SK-N-SH treated with all-trans-retinoic acid at 6 μM for 48 hours (cell line): ENCODE measurements at regions not wholly inside any gene's neighbourhood (a gene's known extent, or its start where the extent isn't known, plus 50 kb on each side); places are given as distances from the start of the nearest gene placed in this dataset.

Experiments
- ATAC-seq: fragments of 200-7000 bp; cut with Tn5 transposase; 3 replicates; pipeline ENCODE4 v1.9.1; 2020; ENCODE audit warnings: mild to moderate bottlenecking, moderate library complexity
- ARNTL ChIP-seq: fragments of 450-650 bp; formaldehyde crosslinking; IDR thresholded peaks from 2 replicates; pipeline ENCODE4 v1.5.0; 2020; ENCODE audit warnings: low read depth, mild to moderate bottlenecking, moderate library complexity, borderline replicate concordance
- BACH2 ChIP-seq: fragments of 250-450 bp; sonication (Bioruptor Pico); IDR thresholded peaks from 2 replicates; pipeline ENCODE4 v1.9.0; 2021; ENCODE audit warnings: mild to moderate bottlenecking, borderline replicate concordance
- CSDC2 ChIP-seq: fragments of 250-450 bp; sonication (Bioruptor Pico); IDR thresholded peaks from 2 replicates; pipeline ENCODE4 v1.5.0; 2020; ENCODE audit warnings: mild to moderate bottlenecking, moderate library complexity
- GLIS3 ChIP-seq: fragments of 250-450 bp; sonication (Bioruptor Pico); IDR thresholded peaks from 2 replicates; pipeline ENCODE4 v1.5.0; 2020; ENCODE audit warnings: mild to moderate bottlenecking, moderate library complexity
- ISL1 ChIP-seq: fragments of 250-450 bp; sonication (Bioruptor Pico); IDR thresholded peaks from 2 replicates; pipeline ENCODE4 v2.1.2; 2022; ENCODE audit warnings: mild to moderate bottlenecking, moderate library complexity
- PPARA ChIP-seq: fragments of 250-450 bp; sonication (Bioruptor Pico); IDR thresholded peaks from 2 replicates; pipeline ENCODE4 v1.5.0; 2020; ENCODE audit warnings: mild to moderate bottlenecking, borderline replicate concordance
- RARB ChIP-seq: fragments of 250-450 bp; sonication (Bioruptor Pico); IDR thresholded peaks from 2 replicates; pipeline ENCODE4 v1.8.0; 2021; ENCODE audit warnings: mild to moderate bottlenecking, moderate library complexity
- SNAI2 ChIP-seq: fragments of 250-450 bp; sonication (Bioruptor Pico); IDR thresholded peaks from 2 replicates; pipeline ENCODE4 v1.5.0; 2020; ENCODE audit warnings: mild to moderate bottlenecking, moderate library complexity
- TCF4 ChIP-seq: fragments of 250-450 bp; sonication (Bioruptor Pico); IDR thresholded peaks from 2 replicates; pipeline ENCODE4 v1.8.0; 2021; ENCODE audit warnings: mild to moderate bottlenecking, moderate library complexity, borderline replicate concordance
- ZC3H10 ChIP-seq: fragments of 250-450 bp; sonication (Bioruptor Pico); IDR thresholded peaks from 2 replicates; pipeline ENCODE4 v1.5.1; 2021; ENCODE audit warnings: mild to moderate bottlenecking, moderate library complexity
- ZNF565 ChIP-seq: fragments of 450-650 bp; formaldehyde crosslinking; conservative IDR thresholded peaks from 2 replicates; pipeline ENCODE4 v1.5.0; 2020; ENCODE audit warnings: low read depth, mild to moderate bottlenecking, moderate library complexity
- ZNF70 ChIP-seq: fragments of 450-650 bp; formaldehyde crosslinking; IDR thresholded peaks from 2 replicates; pipeline ENCODE4 v1.5.0; 2020; ENCODE audit warnings: mild to moderate bottlenecking, moderate library complexity
- ZNF8 ChIP-seq: fragments of 450-650 bp; formaldehyde crosslinking; IDR thresholded peaks from 2 replicates; pipeline ENCODE4 v1.5.0; 2020; ENCODE audit warnings: mild to moderate bottlenecking, moderate library complexity
- TF ChIP-seq, protein P1 (sequence below): fragments of 250-450 bp; sonication (Bioruptor Pico); IDR thresholded peaks from 2 replicates; pipeline ENCODE4 v1.5.1; 2021; ENCODE audit warnings: mild to moderate bottlenecking, moderate library complexity
- TF ChIP-seq, protein P2 (sequence below): fragments of 250-450 bp; sonication (Bioruptor Pico); IDR thresholded peaks from 2 replicates; pipeline ENCODE4 v1.8.0; 2020; ENCODE audit warnings: mild to moderate bottlenecking, moderate library complexity, borderline replicate concordance
- TF ChIP-seq, protein P3 (sequence below): fragments of 250-450 bp; sonication (Bioruptor Pico); IDR thresholded peaks from 2 replicates; pipeline ENCODE4 v1.8.0; 2021; ENCODE audit warnings: low read depth, mild to moderate bottlenecking, moderate library complexity, borderline replicate concordance
- TF ChIP-seq, protein P4 (sequence below): fragments of 250-450 bp; sonication (Bioruptor Pico); IDR thresholded peaks from 2 replicates; pipeline ENCODE4 v1.5.0; 2020; ENCODE audit warnings: mild to moderate bottlenecking, moderate library complexity

- ATAC-seq: no peak; the same call in 2 of the 3 replicates
- TF ChIP-seq ISL1 (CRISPR knock-in tag) (no peak), ZNF565 (CRISPR knock-in tag) (no peak), ARNTL (no peak), SNAI2 (CRISPR knock-in tag) (no peak), TCF4 (CRISPR knock-in tag) (no peak), PPARA (CRISPR knock-in tag) (no peak), ZNF8 (CRISPR knock-in tag) (no peak)
- TF ChIP-seq, protein P1, sequence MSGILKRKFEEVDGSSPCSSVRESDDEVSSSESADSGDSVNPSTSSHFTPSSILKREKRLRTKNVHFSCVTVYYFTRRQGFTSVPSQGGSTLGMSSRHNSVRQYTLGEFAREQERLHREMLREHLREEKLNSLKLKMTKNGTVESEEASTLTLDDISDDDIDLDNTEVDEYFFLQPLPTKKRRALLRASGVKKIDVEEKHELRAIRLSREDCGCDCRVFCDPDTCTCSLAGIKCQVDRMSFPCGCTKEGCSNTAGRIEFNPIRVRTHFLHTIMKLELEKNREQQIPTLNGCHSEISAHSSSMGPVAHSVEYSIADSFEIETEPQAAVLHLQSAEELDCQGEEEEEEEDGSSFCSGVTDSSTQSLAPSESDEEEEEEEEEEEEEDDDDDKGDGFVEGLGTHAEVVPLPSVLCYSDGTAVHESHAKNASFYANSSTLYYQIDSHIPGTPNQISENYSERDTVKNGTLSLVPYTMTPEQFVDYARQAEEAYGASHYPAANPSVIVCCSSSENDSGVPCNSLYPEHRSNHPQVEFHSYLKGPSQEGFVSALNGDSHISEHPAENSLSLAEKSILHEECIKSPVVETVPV (CRISPR knock-in tag): no peak
- TF ChIP-seq, protein P2, sequence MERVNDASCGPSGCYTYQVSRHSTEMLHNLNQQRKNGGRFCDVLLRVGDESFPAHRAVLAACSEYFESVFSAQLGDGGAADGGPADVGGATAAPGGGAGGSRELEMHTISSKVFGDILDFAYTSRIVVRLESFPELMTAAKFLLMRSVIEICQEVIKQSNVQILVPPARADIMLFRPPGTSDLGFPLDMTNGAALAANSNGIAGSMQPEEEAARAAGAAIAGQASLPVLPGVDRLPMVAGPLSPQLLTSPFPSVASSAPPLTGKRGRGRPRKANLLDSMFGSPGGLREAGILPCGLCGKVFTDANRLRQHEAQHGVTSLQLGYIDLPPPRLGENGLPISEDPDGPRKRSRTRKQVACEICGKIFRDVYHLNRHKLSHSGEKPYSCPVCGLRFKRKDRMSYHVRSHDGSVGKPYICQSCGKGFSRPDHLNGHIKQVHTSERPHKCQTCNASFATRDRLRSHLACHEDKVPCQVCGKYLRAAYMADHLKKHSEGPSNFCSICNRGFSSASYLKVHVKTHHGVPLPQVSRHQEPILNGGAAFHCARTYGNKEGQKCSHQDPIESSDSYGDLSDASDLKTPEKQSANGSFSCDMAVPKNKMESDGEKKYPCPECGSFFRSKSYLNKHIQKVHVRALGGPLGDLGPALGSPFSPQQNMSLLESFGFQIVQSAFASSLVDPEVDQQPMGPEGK: no peak
- TF ChIP-seq, all 23 proteins: peak for 0
Measured at GRCh38 chr4:157898836-157899605, 273.8 kb downstream of the GASK1B start.

- TF ChIP-seq, protein P3, sequence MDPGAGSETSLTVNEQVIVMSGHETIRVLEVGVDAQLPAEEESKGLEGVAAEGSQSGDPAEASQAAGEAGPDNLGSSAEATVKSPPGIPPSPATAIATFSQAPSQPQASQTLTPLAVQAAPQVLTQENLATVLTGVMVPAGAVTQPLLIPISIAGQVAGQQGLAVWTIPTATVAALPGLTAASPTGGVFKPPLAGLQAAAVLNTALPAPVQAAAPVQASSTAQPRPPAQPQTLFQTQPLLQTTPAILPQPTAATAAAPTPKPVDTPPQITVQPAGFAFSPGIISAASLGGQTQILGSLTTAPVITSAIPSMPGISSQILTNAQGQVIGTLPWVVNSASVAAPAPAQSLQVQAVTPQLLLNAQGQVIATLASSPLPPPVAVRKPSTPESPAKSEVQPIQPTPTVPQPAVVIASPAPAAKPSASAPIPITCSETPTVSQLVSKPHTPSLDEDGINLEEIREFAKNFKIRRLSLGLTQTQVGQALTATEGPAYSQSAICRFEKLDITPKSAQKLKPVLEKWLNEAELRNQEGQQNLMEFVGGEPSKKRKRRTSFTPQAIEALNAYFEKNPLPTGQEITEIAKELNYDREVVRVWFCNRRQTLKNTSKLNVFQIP (CRISPR knock-in tag): no peak
- TF ChIP-seq, all 23 proteins: peak for 0
- no peak for ATAC-seq
Measured at GRCh38 chr4:157897855-157898370, 274.9 kb downstream of the GASK1B start.

DNA sequence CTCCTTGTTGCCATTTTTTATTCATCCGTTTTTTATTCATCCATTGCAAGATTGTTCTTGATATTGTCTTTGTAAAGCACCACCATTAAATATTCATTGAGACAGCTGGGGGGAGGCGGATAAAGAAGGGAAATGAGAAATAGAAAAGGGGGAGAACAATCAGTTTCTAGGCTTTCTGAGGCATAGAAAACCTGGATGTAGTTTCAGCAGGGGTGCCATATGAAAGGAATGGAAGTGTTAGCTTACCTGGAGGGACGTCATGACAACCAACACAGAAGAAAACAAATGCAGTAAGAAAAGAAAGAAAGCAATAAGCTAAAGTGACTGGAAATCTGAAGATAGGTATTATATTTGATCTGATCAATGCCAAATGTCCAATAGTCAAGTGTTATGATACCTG, 276.1 kb downstream of the GASK1B start:
- ATAC-seq: no peak
- TF ChIP-seq, protein P2: no peak
- TF ChIP-seq SNAI2 (CRISPR knock-in tag) (no peak), ZNF8 (CRISPR knock-in tag) (no peak), BACH2 (CRISPR knock-in tag) (no peak), GLIS3 (no peak), ARNTL (no peak), PPARA (CRISPR knock-in tag) (no peak), CSDC2 (CRISPR knock-in tag) (no peak), ZNF565 (CRISPR knock-in tag) (no peak), ZNF70 (CRISPR knock-in tag) (no peak), RARB (CRISPR knock-in tag) (no peak), TCF4 (CRISPR knock-in tag) (no peak), ZC3H10 (CRISPR knock-in tag) (no peak)
- TF ChIP-seq, protein P4, sequence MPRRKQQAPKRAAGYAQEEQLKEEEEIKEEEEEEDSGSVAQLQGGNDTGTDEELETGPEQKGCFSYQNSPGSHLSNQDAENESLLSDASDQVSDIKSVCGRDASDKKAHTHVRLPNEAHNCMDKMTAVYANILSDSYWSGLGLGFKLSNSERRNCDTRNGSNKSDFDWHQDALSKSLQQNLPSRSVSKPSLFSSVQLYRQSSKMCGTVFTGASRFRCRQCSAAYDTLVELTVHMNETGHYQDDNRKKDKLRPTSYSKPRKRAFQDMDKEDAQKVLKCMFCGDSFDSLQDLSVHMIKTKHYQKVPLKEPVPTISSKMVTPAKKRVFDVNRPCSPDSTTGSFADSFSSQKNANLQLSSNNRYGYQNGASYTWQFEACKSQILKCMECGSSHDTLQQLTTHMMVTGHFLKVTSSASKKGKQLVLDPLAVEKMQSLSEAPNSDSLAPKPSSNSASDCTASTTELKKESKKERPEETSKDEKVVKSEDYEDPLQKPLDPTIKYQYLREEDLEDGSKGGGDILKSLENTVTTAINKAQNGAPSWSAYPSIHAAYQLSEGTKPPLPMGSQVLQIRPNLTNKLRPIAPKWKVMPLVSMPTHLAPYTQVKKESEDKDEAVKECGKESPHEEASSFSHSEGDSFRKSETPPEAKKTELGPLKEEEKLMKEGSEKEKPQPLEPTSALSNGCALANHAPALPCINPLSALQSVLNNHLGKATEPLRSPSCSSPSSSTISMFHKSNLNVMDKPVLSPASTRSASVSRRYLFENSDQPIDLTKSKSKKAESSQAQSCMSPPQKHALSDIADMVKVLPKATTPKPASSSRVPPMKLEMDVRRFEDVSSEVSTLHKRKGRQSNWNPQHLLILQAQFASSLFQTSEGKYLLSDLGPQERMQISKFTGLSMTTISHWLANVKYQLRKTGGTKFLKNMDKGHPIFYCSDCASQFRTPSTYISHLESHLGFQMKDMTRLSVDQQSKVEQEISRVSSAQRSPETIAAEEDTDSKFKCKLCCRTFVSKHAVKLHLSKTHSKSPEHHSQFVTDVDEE (CRISPR knock-in tag): no peak
- TF ChIP-seq, protein P1 (CRISPR knock-in tag): no peak
- TF ChIP-seq, protein P3 (CRISPR knock-in tag): no peak
